ENCODE measurements at regions not wholly inside any gene's neighbourhood (a gene's known extent, or its start where the extent isn't known, plus 50 kb on each side); places are given as distances from the start of the nearest gene placed in this dataset.

- ATAC-seq (ENCODE audit: low read depth): no peak
- intact Hi-C loops (cut with micrococcal nuclease): no loop called here
- Mint-ChIP-seq H3K9me3 (no peaks in the 10 kb centered on the region), H3K4me3 (no peak overlapping the region), H3K36me3 (ENCODE audit: low read depth) (no peaks in the 10 kb centered on the region), H3K4me1 (no peaks in the 10 kb centered on the region), H3K27me3 (peaks cover 3% of the 10 kb centered on the region), H3K27ac (no peak overlapping the region)
- ChIA-PET POLR2A (no interaction called here), CTCF (no interaction called here)
- TF ChIP-seq, protein P1, sequence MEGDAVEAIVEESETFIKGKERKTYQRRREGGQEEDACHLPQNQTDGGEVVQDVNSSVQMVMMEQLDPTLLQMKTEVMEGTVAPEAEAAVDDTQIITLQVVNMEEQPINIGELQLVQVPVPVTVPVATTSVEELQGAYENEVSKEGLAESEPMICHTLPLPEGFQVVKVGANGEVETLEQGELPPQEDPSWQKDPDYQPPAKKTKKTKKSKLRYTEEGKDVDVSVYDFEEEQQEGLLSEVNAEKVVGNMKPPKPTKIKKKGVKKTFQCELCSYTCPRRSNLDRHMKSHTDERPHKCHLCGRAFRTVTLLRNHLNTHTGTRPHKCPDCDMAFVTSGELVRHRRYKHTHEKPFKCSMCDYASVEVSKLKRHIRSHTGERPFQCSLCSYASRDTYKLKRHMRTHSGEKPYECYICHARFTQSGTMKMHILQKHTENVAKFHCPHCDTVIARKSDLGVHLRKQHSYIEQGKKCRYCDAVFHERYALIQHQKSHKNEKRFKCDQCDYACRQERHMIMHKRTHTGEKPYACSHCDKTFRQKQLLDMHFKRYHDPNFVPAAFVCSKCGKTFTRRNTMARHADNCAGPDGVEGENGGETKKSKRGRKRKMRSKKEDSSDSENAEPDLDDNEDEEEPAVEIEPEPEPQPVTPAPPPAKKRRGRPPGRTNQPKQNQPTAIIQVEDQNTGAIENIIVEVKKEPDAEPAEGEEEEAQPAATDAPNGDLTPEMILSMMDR (IDR thresholded peaks at IDR 0.05): no peak
- no peak for DNase-seq
Observed at GRCh38 chr13:76319921-76320320, 566.3 kb downstream of the KCTD12 start.

DNA sequence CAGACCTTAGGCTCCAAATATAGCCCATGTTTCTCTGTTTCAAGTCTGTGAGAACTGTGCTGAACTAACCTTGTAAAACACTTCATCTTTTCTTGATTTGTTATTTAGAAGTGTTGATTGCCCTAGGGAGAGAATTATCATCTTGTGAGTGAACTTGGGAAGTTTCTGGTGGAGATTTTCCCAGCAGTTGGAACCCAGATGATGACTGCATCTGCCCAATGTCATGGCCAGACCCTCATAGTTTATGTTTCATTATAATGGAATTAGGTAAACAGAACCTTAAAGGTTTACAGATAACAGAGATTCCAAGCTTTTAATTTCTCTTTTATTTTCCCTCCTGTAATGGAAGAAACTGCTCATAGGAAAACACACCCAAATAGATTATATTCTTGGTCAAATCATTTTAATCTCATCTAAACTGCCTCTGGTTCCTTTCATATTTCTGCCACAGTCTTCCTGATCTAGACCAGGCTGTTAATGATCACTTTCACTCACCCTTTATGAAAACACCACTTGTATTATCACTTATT lies 569.1 kb downstream of the KCTD12 start:
- H3K9me3 Mint-ChIP-seq: no peaks in the 10 kb centered on the region
- DNase-seq (no peak), ATAC-seq (ENCODE audit: low read depth) (no peak)
- TF ChIP-seq, protein P1 (IDR thresholded peaks at IDR 0.05): no peak
- no peaks in the 10 kb centered on the region for H3K4me1 Mint-ChIP-seq
- no peak overlapping the region for H3K27ac Mint-ChIP-seq
- ChIA-PET CTCF (no interaction called here), POLR2A (no interaction called here)
- intact Hi-C loops (cut with micrococcal nuclease): no loop called here
- H3K27me3 Mint-ChIP-seq: peaks cover 3% of the 10 kb centered on the region
- no peaks in the 10 kb centered on the region for H3K36me3 Mint-ChIP-seq (ENCODE audit: low read depth)
- no peak overlapping the region for H3K4me3 Mint-ChIP-seq

DNA sequence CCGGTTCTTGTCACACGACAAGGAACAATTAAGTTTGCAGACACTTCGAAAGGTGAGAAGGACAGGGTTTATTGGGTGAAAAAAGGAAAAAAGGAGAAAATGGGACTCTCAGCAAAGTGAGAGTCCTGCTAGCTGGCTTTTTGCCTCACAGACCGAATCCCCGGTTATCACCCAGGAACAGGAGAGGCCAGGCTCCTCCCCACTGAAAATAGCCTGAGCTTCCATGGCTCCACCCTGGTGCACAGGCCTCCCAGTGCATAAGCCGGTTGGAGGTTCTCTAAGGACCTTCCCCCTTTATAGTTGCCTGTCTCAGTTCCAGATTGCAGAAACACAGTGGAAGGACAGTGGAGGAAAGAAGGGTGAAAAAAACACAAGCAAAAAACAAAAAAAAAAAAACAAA lies 571.7 kb downstream of the KCTD12 start:
- no peaks in the 10 kb centered on the region for H3K4me1 Mint-ChIP-seq
- H3K27me3 Mint-ChIP-seq: peaks cover 3% of the 10 kb centered on the region
- DNase-seq: no peak
- ATAC-seq (ENCODE audit: low read depth): no peak
- POLR2A ChIA-PET: no interaction called here
- no peak overlapping the region for H3K4me3 Mint-ChIP-seq
- TF ChIP-seq, protein P1 (IDR thresholded peaks at IDR 0.05): no peak
- H3K27ac Mint-ChIP-seq: no peak overlapping the region
- intact Hi-C loops (cut with micrococcal nuclease): no loop called here
- H3K9me3 Mint-ChIP-seq: no peaks in the 10 kb centered on the region
- no peaks in the 10 kb centered on the region for H3K36me3 Mint-ChIP-seq (ENCODE audit: low read depth)
- CTCF ChIA-PET: no interaction called here

GRCh38 chr13:76307142-76307541 lies 579.1 kb downstream of the KCTD12 start:
- no peaks in the 10 kb centered on the region for H3K27me3 Mint-ChIP-seq
- POLR2A ChIA-PET: no interaction called here
- ATAC-seq (ENCODE audit: low read depth): no peak
- TF ChIP-seq, protein P1 (IDR thresholded peaks at IDR 0.05): no peak
- H3K36me3 Mint-ChIP-seq (ENCODE audit: low read depth): no peaks in the 10 kb centered on the region
- DNase-seq: no peak
- no peak overlapping the region for H3K4me3 Mint-ChIP-seq
- H3K4me1 Mint-ChIP-seq: no peaks in the 10 kb centered on the region
- CTCF ChIA-PET: no interaction called here
- no peaks in the 10 kb centered on the region for H3K9me3 Mint-ChIP-seq
- intact Hi-C loops (cut with micrococcal nuclease): no loop called here
- no peak overlapping the region for H3K27ac Mint-ChIP-seq

DNA sequence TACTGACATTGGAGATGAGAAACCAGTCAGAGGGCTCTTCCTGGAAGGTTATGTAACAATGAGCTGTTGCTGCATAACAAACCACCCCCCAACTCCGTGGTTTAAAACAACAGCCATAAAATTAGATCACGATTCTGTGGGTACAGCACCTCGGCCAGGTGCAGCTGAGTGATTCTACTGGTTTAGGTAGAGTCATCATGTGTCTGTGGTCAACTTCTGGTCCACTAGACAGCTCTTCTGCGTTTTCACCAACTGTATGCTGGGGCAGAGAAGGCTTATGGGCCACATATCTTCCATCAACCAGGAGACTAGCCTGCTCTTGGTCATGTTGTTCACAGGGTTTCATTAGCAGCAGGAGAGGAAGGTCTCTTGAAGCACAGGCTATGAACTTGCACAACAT lies 585.5 kb downstream of the KCTD12 start:
- ATAC-seq (ENCODE audit: low read depth) (no peak), DNase-seq (no peak)
- Mint-ChIP-seq H3K4me1 (no peaks in the 10 kb centered on the region), H3K36me3 (ENCODE audit: low read depth) (no peaks in the 10 kb centered on the region), H3K4me3 (no peak overlapping the region), H3K9me3 (no peaks in the 10 kb centered on the region), H3K27ac (no peak overlapping the region), H3K27me3 (no peaks in the 10 kb centered on the region)
- ChIA-PET POLR2A (no interaction called here), CTCF (no interaction called here)
- intact Hi-C loops (cut with micrococcal nuclease): no loop called here
- TF ChIP-seq, protein P1 (IDR thresholded peaks at IDR 0.05): no peak
